ENCODE measurements at regions not wholly inside any gene's neighbourhood (a gene's known extent, or its start where the extent isn't known, plus 50 kb on each side); places are given as distances from the start of the nearest gene placed in this dataset.
"Not testable (repeated sequence)": the region's sequence is repeated elsewhere in the genome, so short reads cannot be mapped to it uniquely, and the experiment has no call there.

DNA sequence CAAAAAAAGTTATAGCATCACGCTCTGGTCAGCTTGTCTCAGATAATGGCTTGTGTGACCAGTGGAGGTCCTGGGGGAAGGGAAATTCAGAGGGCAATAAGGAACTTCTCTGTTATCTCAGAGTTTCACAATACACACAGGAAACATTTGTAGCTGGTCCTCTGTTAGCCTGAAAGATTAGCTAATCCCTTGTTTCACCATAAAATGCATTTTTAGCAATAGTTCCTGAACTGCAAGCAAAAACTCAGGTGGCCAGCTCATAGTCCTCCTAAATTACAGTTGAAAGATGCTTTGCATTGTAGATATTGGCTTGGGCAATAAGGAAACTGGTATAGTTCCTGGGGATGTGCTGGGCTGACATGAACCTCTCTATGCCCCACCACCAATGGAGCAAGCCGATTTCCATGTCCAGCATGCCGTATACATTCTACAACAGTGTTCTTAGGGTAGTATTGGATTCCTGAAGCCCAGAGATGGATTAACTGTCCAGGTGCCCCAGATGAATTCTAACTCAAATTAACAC, 141.5 kb upstream of the TBL1XR1 start:
- no peak for DNase-seq

DNA sequence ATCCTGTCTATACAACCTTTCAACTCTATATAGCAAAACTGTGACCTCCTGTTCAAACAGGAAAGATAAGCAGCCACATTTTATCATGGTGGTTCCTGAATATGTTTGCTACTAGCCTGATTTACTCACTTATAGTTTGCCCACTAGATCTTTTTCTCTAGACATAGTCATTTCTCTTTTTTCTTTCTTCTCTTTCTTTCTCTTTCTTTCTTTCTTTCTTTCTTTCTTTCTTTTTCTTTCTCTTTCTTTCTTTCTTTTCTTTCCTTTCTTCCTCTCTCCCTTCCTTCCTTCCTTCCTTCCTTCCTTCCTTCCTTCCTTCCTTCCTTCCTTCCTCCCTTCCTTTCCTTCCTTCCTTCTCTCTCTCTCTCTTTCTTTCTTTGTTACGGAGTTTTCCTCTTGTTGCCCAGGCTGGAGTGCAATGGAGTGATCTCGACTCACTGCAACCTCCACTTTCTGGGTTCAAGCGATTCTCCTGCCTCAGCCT, 142.0 kb upstream of the TBL1XR1 start:
- DNase-seq: not testable (repeated sequence)

DNA sequence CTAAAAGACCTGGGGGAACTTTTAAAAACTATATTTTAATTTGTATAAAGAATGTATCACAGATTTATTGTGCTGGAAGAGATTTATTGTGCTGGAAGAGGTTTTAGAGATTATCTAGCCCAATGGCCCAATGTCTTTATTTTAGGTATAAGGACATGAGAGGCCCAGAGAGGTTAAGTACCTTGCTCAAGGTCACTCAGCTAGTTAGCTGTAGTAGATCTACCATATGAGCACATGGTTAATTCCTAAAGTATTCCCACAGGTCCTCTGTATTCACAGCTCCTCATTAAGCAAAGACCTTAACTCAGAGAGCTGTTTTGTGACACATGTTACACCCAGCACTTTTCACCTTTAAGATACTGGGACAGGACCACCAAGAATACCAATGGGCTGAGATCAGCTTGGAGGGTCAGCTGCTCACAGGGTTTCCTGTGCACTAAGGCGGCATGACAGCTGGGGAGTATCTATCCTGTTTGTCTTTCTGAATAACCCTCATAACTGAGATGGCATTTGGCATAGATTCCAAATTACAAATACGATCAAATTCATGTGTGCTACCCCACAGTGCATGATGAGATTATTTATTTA, 143.1 kb upstream of the TBL1XR1 start:
- DNase-seq: no peak

DNA sequence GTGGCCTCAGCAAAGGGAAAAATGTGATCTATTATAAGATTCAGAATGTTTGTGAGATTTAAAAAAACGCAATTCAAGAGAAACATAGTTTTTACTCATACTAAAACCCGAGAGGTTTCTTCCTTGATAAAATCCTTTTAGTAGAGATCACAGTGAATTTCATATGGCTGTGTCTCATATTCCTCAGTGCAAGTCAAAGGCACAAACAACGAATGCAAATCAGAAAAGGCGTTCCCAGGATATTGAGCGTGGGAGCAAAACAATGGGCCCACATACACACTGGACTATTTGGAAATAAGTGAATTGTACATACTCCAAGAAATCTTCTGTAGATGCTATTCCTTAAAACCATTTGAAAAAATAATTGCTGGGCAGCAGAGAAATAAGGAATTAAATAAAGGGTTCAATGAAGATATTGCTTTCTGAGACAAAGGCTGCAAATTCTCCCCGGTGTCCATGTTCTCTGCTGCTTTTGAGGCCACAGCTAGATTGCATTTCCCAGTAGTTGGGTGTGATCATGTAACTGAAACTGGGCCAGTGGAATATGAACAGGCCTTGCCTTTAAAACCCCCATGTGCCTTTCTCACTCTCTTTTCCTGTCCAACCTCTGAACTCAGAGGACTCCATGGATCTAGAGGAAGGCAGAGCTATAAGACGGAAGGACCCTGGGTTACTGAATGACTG, 144.6 kb upstream of the TBL1XR1 start:
- DNase-seq: no peak

DNA sequence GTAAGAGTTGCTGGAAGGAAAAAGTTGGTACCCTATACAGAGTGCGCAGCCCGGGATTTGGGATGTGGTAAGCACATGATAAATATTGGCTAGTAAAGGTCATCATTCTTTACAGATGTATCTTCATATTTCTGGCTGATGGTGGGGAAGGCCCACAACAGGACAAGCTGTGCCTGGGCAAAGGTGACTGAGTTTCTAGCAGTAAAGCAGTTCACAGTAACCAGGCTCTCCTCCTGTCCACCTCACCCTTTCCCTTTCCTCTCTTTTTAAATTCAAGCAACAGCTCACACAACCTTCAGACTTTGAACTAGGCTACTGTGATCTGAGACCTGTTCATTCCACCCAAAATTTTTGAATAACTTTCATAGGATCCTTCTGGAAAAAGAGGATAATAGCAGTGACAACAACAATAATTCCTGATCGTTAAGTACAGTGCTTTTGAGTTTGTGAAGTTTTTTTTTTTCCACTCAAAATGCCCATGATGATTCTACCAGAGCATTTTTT, 145.9 kb upstream of the TBL1XR1 start:
- DNase-seq: no peak

DNA sequence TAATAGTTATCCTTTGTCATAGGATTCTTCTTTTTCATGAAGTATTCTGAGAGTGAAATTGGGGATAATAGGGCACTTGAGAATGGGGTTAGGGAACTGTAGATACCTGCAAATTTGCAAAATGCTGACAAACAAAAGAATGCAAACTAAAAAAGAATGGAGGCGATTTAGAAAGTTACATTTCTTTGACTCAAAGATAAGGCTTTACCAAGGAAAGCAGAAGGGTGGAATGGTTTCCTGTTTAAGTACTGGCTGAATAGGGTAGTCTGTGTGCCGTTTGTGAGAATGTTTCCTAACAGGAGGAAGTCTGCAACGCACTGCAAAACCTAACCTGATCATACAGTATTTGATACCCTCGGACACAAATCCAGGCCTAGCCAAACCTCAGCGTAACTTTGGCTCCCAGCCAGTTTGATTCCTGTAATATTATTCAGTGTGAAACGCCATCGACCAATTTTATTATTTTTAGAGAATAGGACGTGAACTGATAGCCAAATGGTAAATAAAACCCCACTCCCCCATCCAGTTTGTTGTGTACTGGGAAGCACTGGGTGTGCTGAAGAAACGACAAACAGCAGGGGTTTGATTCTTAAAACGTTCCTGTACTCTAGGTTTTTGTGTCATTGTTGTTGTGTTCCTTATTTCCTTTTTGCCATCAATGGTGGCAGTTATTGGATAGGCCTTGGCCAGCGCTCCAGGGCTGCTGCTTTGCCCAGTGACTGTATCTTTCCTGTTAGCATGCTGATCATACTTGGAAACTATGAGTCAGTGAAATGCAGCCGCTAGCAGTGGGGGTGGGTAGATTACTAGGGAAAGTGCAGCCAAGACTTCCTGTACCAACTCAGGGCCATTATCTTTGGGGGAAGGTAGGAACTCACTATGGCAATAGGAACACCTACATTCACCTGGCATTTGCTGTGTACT, 148.0 kb upstream of the TBL1XR1 start:
- DNase-seq: peak; percentile 49

DNA sequence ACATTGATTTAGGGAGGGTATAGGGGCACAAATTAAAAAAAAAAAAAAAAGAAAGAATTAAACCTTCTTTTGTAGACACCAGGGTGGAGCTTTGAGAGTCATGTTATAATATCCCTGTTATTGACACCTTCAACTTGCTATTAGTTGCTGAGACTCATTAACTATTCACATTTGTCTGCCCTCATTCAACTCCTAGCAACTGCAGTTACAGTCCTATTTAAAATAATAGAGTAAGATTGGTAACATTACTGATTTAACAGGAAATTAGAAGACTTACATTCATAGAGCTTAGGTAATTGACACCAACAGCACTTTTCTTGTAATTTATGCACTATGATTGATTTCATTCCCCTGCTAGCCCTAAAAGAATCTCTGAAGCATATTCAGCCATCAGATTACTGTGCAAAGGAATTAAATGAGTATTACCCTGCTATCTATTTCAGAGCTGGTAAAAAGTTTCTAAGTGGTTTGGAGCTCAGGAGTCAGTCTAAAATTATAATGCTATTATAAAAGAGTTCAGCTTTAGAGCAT, 148.8 kb upstream of the TBL1XR1 start:
- no peak for DNase-seq

DNA sequence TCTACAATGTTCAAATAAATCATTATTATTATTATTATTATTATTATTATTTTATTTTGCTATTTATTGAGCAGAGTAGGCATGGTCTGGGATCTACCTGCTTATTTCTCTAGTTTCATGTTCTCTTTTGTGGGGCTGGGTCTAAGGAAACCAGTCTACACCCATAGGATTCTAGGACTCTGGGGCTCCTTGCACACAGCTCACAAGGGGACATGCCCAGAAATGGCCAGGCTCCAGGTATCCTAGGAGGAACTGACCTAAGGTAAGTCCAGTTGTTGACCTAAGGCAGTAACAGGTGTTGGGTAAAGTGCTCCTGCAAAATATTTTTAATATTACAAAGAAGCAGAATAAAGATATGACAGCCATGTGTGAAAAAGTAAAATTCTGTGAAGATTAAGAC, 149.6 kb upstream of the TBL1XR1 start:
- no peak for DNase-seq

DNA sequence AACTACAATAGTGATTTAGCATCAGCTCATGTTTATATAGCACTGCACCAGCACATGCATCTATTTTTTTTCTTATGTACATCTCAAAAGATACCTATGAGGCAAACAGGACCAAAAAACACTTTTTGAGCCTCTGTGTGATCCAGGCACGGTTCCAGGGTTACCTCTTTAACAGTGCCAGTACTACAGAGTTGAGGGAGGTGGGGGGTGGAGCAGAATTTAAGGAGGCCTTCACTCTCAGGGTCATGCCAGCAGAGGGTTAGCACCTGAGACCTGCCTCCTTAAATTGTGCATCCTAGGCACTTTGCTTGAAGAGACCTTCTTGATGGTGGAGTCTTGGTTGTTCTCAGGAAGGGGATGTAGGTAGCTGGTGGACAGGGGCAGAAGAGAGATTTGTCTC, 150.3 kb upstream of the TBL1XR1 start:
- no peak for DNase-seq

DNA sequence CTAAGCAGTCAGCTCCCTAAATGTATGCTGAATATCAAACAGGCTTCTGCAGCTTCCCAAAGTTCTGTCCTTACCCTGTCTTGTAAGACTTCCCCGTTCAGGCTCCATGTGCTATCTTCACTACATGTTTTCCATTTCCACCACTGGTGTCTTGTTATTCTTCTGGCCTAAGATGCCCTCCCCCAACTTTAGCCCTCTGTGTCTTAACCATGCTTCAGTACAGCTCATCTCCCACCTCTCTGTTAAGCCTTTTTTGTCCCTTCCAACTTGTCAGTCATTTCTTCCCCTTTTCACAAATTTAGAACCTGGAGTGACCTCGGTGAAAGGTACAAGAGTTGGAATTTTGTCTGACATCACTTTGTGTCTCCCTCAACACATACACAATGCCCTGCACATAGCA, 151.7 kb upstream of the TBL1XR1 start:
- DNase-seq: no peak

DNA sequence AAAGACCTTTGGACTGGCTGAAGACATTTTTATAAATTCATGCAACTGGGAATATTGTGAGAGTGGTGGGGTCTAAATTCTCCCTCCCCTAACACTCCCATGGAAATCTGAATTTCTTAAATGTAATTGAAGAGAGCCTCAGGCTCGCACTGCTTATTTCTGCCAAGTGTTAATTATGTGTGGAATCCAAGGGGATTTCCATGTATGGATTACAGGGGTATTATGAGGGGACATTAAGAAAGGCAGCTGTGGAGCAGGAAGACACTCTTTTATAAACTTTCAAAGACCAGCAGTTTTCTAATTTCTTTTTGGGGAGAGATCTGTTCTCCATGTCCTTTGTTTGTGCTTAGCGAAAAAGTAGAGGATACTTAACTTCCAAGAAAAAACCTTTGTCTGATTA, 152.1 kb upstream of the TBL1XR1 start:
- no peak for DNase-seq

DNA sequence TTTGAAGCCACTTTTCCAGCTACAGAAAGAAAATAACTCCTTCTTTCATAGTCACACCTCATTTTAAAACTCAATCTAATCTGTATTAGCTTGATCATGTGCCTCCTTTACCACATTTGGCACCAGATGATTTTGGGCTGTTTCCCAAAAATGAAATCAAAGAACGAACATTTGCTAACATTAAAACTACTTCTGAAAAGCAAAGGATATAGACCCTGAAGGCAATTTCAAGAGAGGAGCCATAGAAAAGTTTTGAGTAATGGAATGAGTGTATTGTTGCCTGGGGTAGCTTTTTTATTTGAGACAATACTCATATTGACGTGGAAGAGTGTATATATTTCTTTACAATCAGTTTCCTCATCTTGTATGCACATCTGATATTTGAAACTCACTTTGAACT, 152.8 kb upstream of the TBL1XR1 start:
- DNase-seq: no peak

DNA sequence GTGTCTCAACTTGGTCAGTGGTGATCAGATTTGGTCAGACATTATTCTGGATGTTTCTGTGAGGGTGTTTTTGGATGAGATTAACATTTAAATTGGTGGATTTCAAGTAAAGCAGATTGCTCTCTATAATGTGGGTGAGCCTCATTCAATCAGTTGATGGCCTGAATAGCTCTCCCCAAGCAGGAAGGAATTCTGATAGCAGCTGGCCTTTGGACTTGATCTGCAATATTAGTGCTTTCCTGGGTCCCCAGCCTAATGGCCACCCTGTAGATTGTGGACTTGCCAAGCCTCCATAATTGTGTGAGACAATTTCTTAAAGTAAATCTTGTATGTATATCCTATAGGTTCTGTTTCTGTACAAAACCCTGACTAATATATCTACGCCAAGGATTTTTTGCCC, 153.9 kb upstream of the TBL1XR1 start:
- no peak for DNase-seq

DNA sequence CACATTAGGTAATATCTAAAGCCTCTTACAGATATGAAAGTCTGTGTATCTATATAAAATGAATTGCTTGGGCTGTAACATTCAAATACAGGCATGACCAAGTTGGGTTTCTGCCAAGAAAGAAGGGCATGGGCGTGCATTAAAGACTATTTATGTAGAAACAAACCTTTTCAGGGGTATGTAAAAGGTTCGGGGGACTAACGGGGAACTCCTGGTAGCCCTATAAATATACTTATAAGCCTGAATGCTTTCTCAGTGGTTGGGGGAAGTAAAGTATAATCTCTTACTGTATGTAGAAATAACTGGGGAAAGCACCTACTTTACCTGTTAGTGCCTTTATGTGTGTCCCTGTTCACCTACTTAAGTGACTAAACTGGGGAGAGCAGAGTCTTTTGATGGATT, 154.5 kb upstream of the TBL1XR1 start:
- no peak for DNase-seq

DNA sequence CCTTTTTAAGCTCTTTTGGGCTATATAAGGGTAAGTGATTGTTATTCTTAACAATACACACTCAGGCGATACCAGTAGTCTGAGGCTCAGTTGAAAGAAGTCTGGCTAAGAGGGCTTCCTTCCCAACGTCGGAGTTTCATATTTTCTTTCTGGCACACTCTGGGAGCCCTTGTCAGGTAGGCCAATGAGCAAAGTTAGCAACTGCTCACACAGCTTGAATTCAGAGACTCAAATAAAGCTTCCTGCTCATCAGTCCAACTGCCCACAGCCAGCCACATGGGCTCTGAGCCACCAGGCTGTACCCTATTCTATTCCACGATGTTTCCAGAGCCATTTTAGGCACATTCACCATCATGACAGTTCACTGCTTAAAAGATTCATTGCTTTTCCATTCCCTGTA, 155.1 kb upstream of the TBL1XR1 start:
- no peak for DNase-seq

DNA sequence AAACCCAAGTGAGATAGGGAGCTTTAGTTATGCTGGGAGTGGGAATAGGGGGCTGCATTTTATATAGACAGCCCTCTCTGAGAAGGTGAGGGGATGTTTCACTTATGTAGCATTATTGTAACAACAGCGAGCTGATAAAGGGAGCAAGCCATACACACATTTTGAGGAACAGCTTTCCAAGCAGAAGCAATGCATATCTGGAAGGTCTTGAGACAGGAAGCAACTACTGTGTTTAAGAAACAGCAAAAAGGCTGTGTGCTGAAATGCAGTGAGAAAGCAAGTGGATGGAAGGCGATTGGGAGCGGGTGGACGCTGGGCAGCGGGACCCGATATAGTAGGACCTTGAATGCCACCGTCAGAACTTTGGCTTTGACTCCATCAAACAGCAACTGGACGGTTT, 155.9 kb upstream of the TBL1XR1 start:
- no peak for DNase-seq

DNA sequence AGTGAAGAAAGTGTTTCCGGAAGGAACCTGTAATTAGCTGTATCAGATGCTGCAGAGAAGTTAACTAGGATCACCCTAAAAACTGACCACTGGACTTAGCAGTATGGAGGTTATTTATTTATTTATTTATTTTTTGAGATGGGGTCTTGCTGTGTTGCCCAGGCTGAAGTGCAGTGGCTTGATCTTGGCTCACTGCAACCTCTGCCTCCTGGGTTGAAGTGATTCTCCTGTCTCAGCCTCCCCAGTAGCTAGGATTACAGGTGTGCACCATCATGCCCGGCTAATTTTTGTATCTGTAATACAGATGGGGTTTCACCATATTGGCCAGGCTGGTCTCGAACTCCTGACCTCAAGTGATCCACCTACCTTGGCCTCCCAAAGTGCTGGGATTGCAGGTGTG, 156.6 kb upstream of the TBL1XR1 start:
- not testable (repeated sequence) for DNase-seq

DNA sequence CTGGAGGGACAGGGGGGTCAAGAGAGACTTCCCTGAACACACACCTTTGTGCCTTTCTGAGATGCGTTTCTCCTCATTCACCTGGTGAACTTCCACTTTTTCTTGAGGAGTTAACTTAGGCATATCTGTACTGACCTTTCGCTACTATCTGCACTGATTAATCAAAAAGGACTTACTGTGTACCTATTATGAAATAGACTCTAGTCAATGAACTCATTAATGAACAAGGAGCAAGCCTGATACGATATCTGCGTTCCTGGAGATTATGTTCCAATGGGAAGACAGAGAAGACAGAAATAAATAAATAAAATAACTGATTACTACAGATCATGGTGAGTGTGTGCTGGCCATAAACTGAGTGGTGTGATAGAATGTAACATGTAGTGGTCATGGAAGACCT, 157.2 kb upstream of the TBL1XR1 start:
- DNase-seq: no peak

DNA sequence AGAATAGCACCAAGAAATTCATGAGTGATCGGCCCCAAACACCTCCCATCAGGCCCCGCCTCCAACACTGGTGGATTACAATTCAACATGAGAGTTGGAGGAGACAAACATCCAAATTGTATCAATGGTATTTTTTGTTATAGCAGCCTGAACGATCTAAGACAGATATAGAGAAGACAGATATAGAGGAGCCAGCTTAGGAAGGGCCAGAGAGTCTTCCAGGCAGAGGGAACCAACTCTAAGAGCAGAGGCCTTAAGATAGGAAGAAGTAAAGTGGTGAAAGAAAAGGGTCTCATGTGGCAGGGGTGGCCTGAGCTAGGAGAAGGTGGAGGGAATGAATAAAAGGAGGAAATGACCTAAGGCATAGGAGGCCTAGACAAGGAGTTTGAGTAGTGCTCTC, 158.8 kb upstream of the TBL1XR1 start:
- DNase-seq: no peak

DNA sequence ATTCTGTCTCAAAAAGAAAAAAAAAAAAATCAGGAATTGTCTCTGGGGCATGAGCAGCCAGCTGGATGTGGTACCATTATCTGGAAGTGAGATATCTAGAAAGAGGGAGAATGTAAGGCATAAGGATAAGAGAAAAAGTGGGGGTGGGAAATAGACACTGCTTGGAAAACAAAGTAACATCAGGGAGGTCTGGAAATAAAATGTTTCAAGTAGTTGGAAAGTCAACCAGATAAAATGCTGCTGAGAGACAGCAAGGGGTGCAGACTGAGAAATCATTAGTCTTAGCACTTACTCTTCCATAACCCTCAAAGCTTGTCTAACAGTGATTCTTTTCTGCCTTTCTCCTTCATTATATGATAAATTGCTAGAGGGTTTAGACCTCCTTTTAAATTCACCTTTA, 159.7 kb upstream of the TBL1XR1 start:
- DNase-seq: no peak

DNA sequence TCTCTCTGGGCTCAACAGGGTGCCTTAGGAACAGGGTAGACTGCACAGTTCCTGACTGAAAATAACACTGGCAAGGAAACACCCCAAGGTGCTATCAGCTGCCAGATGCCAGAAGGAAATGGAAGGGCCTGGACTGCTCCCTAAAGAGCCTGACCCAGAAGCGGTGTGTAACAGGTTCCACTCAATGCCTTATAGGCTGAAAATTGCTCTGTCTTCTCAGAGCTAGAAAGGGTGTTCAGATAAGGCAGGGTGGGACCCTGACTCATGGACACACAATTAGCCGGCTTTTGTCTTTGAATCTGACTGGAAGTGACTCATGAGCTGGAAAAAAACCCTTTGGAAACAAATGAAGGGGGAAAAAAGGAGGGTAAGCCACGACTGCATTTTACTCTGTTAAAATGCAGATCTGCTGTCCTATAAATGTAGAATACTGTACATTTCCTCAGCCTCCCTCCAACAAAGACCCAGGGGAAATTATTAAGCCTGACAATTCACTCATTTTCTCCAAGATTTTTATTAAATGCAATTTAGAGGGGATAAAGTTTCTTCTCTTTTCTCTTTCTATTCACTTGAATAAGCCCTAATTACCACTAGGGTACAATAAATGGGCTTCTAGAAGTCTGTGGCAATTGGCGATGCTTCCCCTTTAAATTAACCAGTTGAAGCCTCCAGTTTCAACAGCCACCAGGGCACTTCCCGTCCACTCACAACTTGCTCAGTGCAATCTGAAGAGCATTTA, 160.2 kb upstream of the TBL1XR1 start:
- no peak for DNase-seq
